GM12878 (cell line): ENCODE measurements at regions not wholly inside any gene's neighbourhood (a gene's known extent, or its start where the extent isn't known, plus 50 kb on each side); places are given as distances from the start of the nearest gene placed in this dataset.

Experiments
- ATAC-seq: fragments of 200-7000 bp; cut with Tn5 transposase; 3 replicates; pipeline ENCODE4 v1.9.1; 2020; ENCODE audit warnings: mild to moderate bottlenecking, moderate library complexity
- BruUV-seq: library from RNA; stranded (reverse); fragments of 400-500 nt; replicated peaks from 2 replicates; lab custom pipeline; 2021; lab: Mats Ljungman, UMichigan
- CTCF ChIA-PET: fragments of 300-600 bp; sonication (Branson Sonifier 250); formaldehyde crosslinking; extraction: SDS; loops from one replicate; lab custom pipeline; 2021; ENCODE audit warnings: inconsistent platforms; lab: Yijun Ruan, JAX
- POLR2A ChIA-PET: fragments of 350-600 bp; formaldehyde crosslinking; extraction: SDS; loops from one replicate; lab custom pipeline; 2021; ENCODE audit warnings: inconsistent platforms; lab: Charles Lee
- RAD21 ChIA-PET: fragments of 300-600 bp; sonication (Branson Sonifier 250); formaldehyde crosslinking; loops from one replicate; lab custom pipeline; 2023; ENCODE audit warnings: antibody characterized with exemption; ENCODE audit not compliant: unreplicated experiment; lab: Charles Lee
- SMC1A ChIA-PET: fragments of 300-600 bp; sonication (Branson Sonifier 250); formaldehyde crosslinking; loops from one replicate; lab custom pipeline; 2023; ENCODE audit not compliant: unreplicated experiment, uncharacterized antibody; lab: Charles Lee
- DNase-seq: peaks from one replicate; pipeline ENCODE4 v3.0.0-alpha.2; 2011; ENCODE audit warnings: low read depth, low spot score
- FAIRE-seq: peaks from 3 replicates; lab custom pipeline; 2011; peaks lifted over from hg19 to GRCh38; lab: Jason Lieb, UNC
- H2AFZ ChIP-seq: 2 replicates; pipeline ENCODE4 v1.6.0; 2011; ENCODE audit warnings: low read depth, low read length, control low read depth; ENCODE audit not compliant: control insufficient read depth
- H3K27ac ChIP-seq: 2 replicates; pipeline ENCODE4 v1.5.1; 2011; ENCODE audit warnings: control low read depth; ENCODE audit not compliant: control insufficient read depth, insufficient read depth
- H3K27me3 ChIP-seq, 2 experiments: replicated peaks in 1 of 2; 2 replicates each; pipeline versions ENCODE4 v1.6.0 to v1.6.1; 2011; ENCODE audit warnings: low read length in 1 of 2; ENCODE audit not compliant: control insufficient read depth in 2 of 2, insufficient read depth in 2 of 2
- H3K36me3 ChIP-seq, 2 experiments: 2 replicates each; pipeline ENCODE4 v1.5.1; 2011; ENCODE audit warnings: low read length in 1 of 2; ENCODE audit not compliant: control insufficient read depth in 2 of 2, insufficient read depth in 2 of 2
- H3K4me1 ChIP-seq: 2 replicates; pipeline ENCODE4 v1.6.1; 2011; ENCODE audit warnings: mild to moderate bottlenecking, low read length, moderate library complexity, mixed read lengths; ENCODE audit not compliant: control insufficient read depth, insufficient read depth
- H3K4me2 ChIP-seq: 2 replicates; pipeline ENCODE4 v1.6.0; 2011; ENCODE audit warnings: control low read depth; ENCODE audit not compliant: control insufficient read depth, insufficient read depth
- H3K4me3 ChIP-seq: fragments of 200-600 bp; sonication (generic); 2 replicates; pipeline ENCODE4 v1.5.1; 2016
- H3K79me2 ChIP-seq: 2 replicates; pipeline ENCODE4 v1.6.0; 2011; ENCODE audit warnings: low read length; ENCODE audit not compliant: control insufficient read depth, insufficient read depth
- H3K9ac ChIP-seq: 2 replicates; pipeline ENCODE4 v1.8.0; 2011; ENCODE audit warnings: low read length, control low read depth, mixed read lengths; ENCODE audit not compliant: control insufficient read depth, insufficient read depth
- H3K9me3 ChIP-seq: replicated peaks from 3 replicates; pipeline ENCODE4 v1.5.1; 2011; ENCODE audit warnings: mild to moderate bottlenecking, low read length; ENCODE audit not compliant: control insufficient read depth, insufficient read depth
- H4K20me1 ChIP-seq: 2 replicates; pipeline ENCODE4 v1.6.0; 2011; ENCODE audit not compliant: control insufficient read depth, insufficient read depth
- ASH2L ChIP-seq: fragments of 300-600, 200-600 bp; sonication (generic); IDR thresholded peaks from 2 replicates; pipeline ENCODE4 v1.6.1; 2017; ENCODE audit warnings: low read depth, mild to moderate bottlenecking, borderline replicate concordance
- BACH1 ChIP-seq: fragments of 450-650 bp; IDR thresholded peaks from 2 replicates; pipeline ENCODE4 v1.6.1; 2017; ENCODE audit warnings: mild to moderate bottlenecking, borderline replicate concordance
- CBFB ChIP-seq: IDR thresholded peaks from 2 replicates; pipeline ENCODE4 v1.6.1; 2016; ENCODE audit warnings: antibody characterized with exemption, low read depth
- CBX3 ChIP-seq: fragments of 200-600 bp; sonication (generic); IDR thresholded peaks from 2 replicates; pipeline ENCODE4 v1.6.1; 2016; ENCODE audit warnings: low read depth, borderline replicate concordance
- CHD4 ChIP-seq: fragments of 200-600 bp; sonication (generic); IDR thresholded peaks from 2 replicates; pipeline ENCODE4 v1.6.1; 2016; ENCODE audit warnings: mild to moderate bottlenecking
- CREM ChIP-seq: IDR thresholded peaks from 2 replicates; pipeline ENCODE4 v1.6.1; 2014; ENCODE audit warnings: antibody characterized with exemption, low read depth
- RELA ChIP-seq: fragments of 450-650 bp; IDR thresholded peaks from 2 replicates; pipeline ENCODE4 v1.8.0; 2014; ENCODE audit warnings: borderline replicate concordance; ENCODE audit not compliant: partially characterized antibody
- SIX5 ChIP-seq: IDR thresholded peaks from 2 replicates; pipeline ENCODE4 v1.6.1; 2011; ENCODE audit warnings: mild to moderate bottlenecking, low read depth, low read length, moderate library complexity; ENCODE audit not compliant: severe bottlenecking
- WGBS: methylation state at CpG from one replicate; pipeline ENCODE4 v1.1.6; 2016; ENCODE audit warnings: low lambda C conversion rate; ENCODE audit not compliant: insufficient replicate concordance, insufficient coverage; ENCODE audit errors: missing lambda C conversion rate; 5-methylcytosine and 5-hydroxymethylcytosine counted together
- in situ Hi-C: fragments of 300-500 bp; cut with MboI; formaldehyde crosslinking; loops from 9 replicates; pipeline ENCODE4 v1.14.3; 2018; ENCODE audit warnings: mixed read lengths
- intact Hi-C: fragments of 100-400 bp; cut with micrococcal nuclease; formaldehyde crosslinking; loops from one replicate; pipeline ENCODE4 v1.14.2; 2022; ENCODE audit not compliant: unreplicated experiment
- TF ChIP-seq, protein P1 (sequence below): fragments of 450-650 bp; formaldehyde crosslinking; IDR thresholded peaks from 2 replicates; pipeline ENCODE4 v1.4.0; 2020; ENCODE audit warnings: mild to moderate bottlenecking, moderate library complexity

DNA sequence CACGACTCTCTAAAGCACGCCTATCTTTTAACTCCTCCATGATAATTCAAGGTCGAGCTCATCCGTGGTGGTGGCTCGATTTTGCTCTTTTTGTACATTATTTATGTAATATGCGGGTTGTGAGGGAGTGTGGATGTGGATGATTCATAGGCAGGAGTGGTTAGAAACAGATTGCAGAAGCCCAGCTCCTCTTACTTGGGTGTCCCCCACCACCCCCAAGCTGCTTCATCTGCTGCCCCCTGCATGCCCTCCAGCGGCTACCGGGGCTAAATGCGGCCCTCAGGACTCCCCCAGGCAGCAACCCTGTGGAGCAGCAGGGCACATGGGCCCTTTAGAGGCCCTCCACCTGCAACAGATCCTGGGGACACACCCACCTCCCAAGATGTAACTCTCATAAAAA is 111.5 kb upstream of the SELENOK start:
- intact Hi-C loops: no loop called here
- no peaks in the 10 kb centered on the region for H4K20me1 ChIP-seq
- no peaks in the 10 kb centered on the region for H3K9me3 ChIP-seq
- no peaks in the 10 kb centered on the region for H3K4me1 ChIP-seq
- no peak overlapping the region for H2AFZ ChIP-seq
- no peak overlapping the region for H3K9ac ChIP-seq
- no peak overlapping the region for H3K27ac ChIP-seq
- ChIA-PET CTCF (interaction anchor here (1.3 kb wide), 1 partner anchor 65 kb away, joined by 5 read pairs; no protein-coding TSS in a partner anchor), SMC1A (no interaction called here), RAD21 (no interaction called here), POLR2A (no interaction called here)
- 21% methylated on average over 6 of the region's 9 CpGs for WGBS
- no peaks in the 10 kb centered on the region for H3K79me2 ChIP-seq
- DNase-seq: no peak
- no peak overlapping the region for H3K4me2 ChIP-seq
- no peak for ATAC-seq
- BruUV-seq: no TSS peak
- no peak overlapping the region for H3K4me3 ChIP-seq
- H3K36me3 ChIP-seq: no peaks in the 10 kb centered on the region
- in situ Hi-C loops: no loop called here
- TF ChIP-seq CREM (no peak), BACH1 (no peak), SIX5 (no peak), ASH2L (no peak), CHD4 (no peak), RELA (no peak), CBFB (no peak), CBX3 (no peak)
- TF ChIP-seq, protein P1, sequence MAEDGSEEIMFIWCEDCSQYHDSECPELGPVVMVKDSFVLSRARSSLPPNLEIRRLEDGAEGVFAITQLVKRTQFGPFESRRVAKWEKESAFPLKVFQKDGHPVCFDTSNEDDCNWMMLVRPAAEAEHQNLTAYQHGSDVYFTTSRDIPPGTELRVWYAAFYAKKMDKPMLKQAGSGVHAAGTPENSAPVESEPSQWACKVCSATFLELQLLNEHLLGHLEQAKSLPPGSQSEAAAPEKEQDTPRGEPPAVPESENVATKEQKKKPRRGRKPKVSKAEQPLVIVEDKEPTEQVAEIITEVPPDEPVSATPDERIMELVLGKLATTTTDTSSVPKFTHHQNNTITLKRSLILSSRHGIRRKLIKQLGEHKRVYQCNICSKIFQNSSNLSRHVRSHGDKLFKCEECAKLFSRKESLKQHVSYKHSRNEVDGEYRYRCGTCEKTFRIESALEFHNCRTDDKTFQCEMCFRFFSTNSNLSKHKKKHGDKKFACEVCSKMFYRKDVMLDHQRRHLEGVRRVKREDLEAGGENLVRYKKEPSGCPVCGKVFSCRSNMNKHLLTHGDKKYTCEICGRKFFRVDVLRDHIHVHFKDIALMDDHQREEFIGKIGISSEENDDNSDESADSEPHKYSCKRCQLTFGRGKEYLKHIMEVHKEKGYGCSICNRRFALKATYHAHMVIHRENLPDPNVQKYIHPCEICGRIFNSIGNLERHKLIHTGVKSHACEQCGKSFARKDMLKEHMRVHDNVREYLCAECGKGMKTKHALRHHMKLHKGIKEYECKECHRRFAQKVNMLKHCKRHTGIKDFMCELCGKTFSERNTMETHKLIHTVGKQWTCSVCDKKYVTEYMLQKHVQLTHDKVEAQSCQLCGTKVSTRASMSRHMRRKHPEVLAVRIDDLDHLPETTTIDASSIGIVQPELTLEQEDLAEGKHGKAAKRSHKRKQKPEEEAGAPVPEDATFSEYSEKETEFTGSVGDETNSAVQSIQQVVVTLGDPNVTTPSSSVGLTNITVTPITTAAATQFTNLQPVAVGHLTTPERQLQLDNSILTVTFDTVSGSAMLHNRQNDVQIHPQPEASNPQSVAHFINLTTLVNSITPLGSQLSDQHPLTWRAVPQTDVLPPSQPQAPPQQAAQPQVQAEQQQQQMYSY (CRISPR knock-in tag): no peak
- H3K27me3 ChIP-seq: peaks cover 0 to 2% of the 10 kb centered on the region in 2 experiments; a peak in 3 of 4 replicates
- FAIRE-seq: no peak
